HepG2 (cell line): ENCODE measurements at regions not wholly inside any gene's neighbourhood (a gene's known extent, or its start where the extent isn't known, plus 50 kb on each side); places are given as distances from the start of the nearest gene placed in this dataset.

Source experiments
- ATAC-seq: fragments of 200-7000 bp; cut with Tn5 transposase; 3 replicates; pipeline ENCODE4 v1.9.1; 2020; ENCODE audit warnings: mild to moderate bottlenecking, moderate library complexity
- BruUV-seq: library from RNA; stranded (reverse); fragments of 400-500 nt; replicated peaks from 2 replicates; lab custom pipeline; 2021; lab: Mats Ljungman, UMichigan
- CTCF ChIA-PET: fragments of 300-600 bp; formaldehyde crosslinking; extraction: SDS; loops from one replicate; lab custom pipeline; 2021; ENCODE audit warnings: low total read pairs, inconsistent platforms, low intra/inter-chr PET ratio; lab: Yijun Ruan, JAX
- POLR2A ChIA-PET: fragments of 350-600 bp; sonication (Branson Sonifier 250); formaldehyde crosslinking; loops from one replicate; lab custom pipeline; 2020; ENCODE audit warnings: antibody characterized with exemption, inconsistent platforms; lab: Yijun Ruan, JAX
- DNase-seq: peaks from one replicate; pipeline ENCODE4 v3.0.0-alpha.2; 2015; ENCODE audit warnings: low spot score
- FAIRE-seq: peaks from 3 replicates; lab custom pipeline; 2011; peaks lifted over from hg19 to GRCh38; lab: Jason Lieb, UNC
- H2AFZ ChIP-seq: one replicate; pipeline ENCODE4 v1.6.1; 2011; ENCODE audit warnings: low read length, inconsistent platforms
- H3K27ac ChIP-seq: fragments of 300-600 bp; 3 replicates; pipeline ENCODE4 v1.8.0; 2011; ENCODE audit warnings: mixed run types, mild to moderate bottlenecking, mixed read lengths, low read length, inconsistent platforms; ENCODE audit not compliant: insufficient read depth; ENCODE audit errors: extremely low read length
- H3K27me3 ChIP-seq, 2 experiments: fragments of 200-600 bp in 1 of 2; 2 replicates in 1 of 2; 3 replicates in 1 of 2; pipeline versions ENCODE4 v1.6.0 to v1.8.0; 2011; ENCODE audit warnings: low read length in 2 of 2, mild to moderate bottlenecking in 2 of 2, moderate library complexity in 2 of 2, inconsistent platforms in 1 of 2; ENCODE audit not compliant: insufficient read depth in 2 of 2, control insufficient read depth in 1 of 2
- H3K36me3 ChIP-seq, 2 experiments: fragments of 200-600 bp in 1 of 2; replicated peaks in 1 of 2; 2 replicates in 1 of 2; 3 replicates in 1 of 2; pipeline versions ENCODE4 v1.5.1 to v1.8.0; 2011; ENCODE audit warnings: low read length in 2 of 2, inconsistent platforms in 1 of 2; ENCODE audit not compliant: insufficient read depth in 2 of 2, control insufficient read depth in 1 of 2
- H3K4me1 ChIP-seq: 2 replicates; pipeline ENCODE4 v1.5.1; 2012; ENCODE audit warnings: low read length, inconsistent platforms; ENCODE audit not compliant: insufficient read depth
- H3K4me2 ChIP-seq: 2 replicates; pipeline ENCODE4 v1.6.0; 2011; ENCODE audit warnings: low read depth, low read length, inconsistent platforms
- H3K4me3 ChIP-seq, 3 experiments: fragments of 200-600 bp in 1 of 3; sonication (generic), shearing (Covaris generic) in 1 of 3; replicated peaks in 1 of 3; 2 replicates each; pipeline ENCODE4 v1.5.1; 2011 to 2016; ENCODE audit warnings: low read length in 3 of 3, inconsistent platforms in 2 of 3, low read depth in 2 of 3, mild to moderate bottlenecking in 2 of 3, control low read depth in 1 of 3, mixed read lengths in 1 of 3; ENCODE audit not compliant: insufficient read depth in 1 of 3
- H3K79me2 ChIP-seq: one replicate; pipeline ENCODE4 v1.6.1; 2011; ENCODE audit warnings: low read length, inconsistent platforms; ENCODE audit not compliant: insufficient read depth
- H3K9ac ChIP-seq: 2 replicates; pipeline ENCODE4 v1.6.0; 2011; ENCODE audit warnings: mild to moderate bottlenecking, low read depth, low read length, inconsistent platforms; ENCODE audit not compliant: insufficient read depth
- H3K9me3 ChIP-seq: 2 replicates; pipeline ENCODE4 v1.5.1; 2012; ENCODE audit warnings: mild to moderate bottlenecking, low read length
- H4K20me1 ChIP-seq: 2 replicates; pipeline ENCODE4 v1.6.0; 2011; ENCODE audit warnings: inconsistent platforms, mild to moderate bottlenecking, low read length, moderate library complexity; ENCODE audit not compliant: insufficient read depth
- DPF2 ChIP-seq: sonication (generic); formaldehyde crosslinking; IDR thresholded peaks from 2 replicates; pipeline ENCODE4 v1.4.0; 2020; ENCODE audit warnings: mild to moderate bottlenecking, low read depth, missing genetic modification reagents, borderline replicate concordance
- HMG20B ChIP-seq: conservative IDR thresholded peaks from 2 replicates; pipeline ENCODE4 v1.6.1; 2016; ENCODE audit warnings: missing genetic modification reagents, missing compliant biosample characterization
- KLF11 ChIP-seq: IDR thresholded peaks from 2 replicates; pipeline ENCODE4 v1.6.1; 2016; ENCODE audit warnings: missing compliant biosample characterization
- KLF13 ChIP-seq: sonication (generic); formaldehyde crosslinking; IDR thresholded peaks from 2 replicates; pipeline ENCODE4 v1.4.0; 2020; ENCODE audit warnings: mild to moderate bottlenecking, missing genetic modification reagents
- MAFF ChIP-seq: IDR thresholded peaks from 2 replicates; pipeline ENCODE4 v1.6.1; 2011; ENCODE audit warnings: low read depth, low read length, improper control_type of control experiment
- MAFK ChIP-seq, 2 experiments: IDR thresholded peaks in 1 of 2; conservative IDR thresholded peaks in 1 of 2; 2 replicates each; pipeline ENCODE4 v1.6.1; 2011; ENCODE audit warnings: improper control_type of control experiment in 2 of 2, low read length in 2 of 2
- NFE2L2 ChIP-seq: fragments of 150-350 bp; IDR thresholded peaks from 2 replicates; pipeline ENCODE4 v1.6.1; 2014; ENCODE audit warnings: low read length
- WGBS: methylation state at CpG from one replicate; pipeline ENCODE4 v1.1.6; 2017; ENCODE audit warnings: low lambda C conversion rate; 5-methylcytosine and 5-hydroxymethylcytosine counted together
- in situ Hi-C: cut with HindIII; loops from 2 replicates; pipeline ENCODE4 v1.10.0; 2017; ENCODE audit warnings: low pct_unique_long_range_greater_than_20kb; ENCODE audit not compliant: extremely low pct_ligation_motif_present
- intact Hi-C: fragments of 100-400 bp; cut with micrococcal nuclease; formaldehyde crosslinking; loops from one replicate; pipeline ENCODE4 v1.10.0; 2022; ENCODE audit not compliant: unreplicated experiment
- TF ChIP-seq, protein P1 (sequence below): sonication (generic); formaldehyde crosslinking; conservative IDR thresholded peaks from 2 replicates; pipeline ENCODE4 v1.8.1; 2023; ENCODE audit warnings: missing genetic modification reagents
- TF ChIP-seq, protein P2 (sequence below): sonication (generic); formaldehyde crosslinking; IDR thresholded peaks from 2 replicates; pipeline ENCODE4 v1.8.0; 2022; ENCODE audit warnings: missing genetic modification reagents, mild to moderate bottlenecking, inconsistent platforms, borderline replicate concordance

DNA sequence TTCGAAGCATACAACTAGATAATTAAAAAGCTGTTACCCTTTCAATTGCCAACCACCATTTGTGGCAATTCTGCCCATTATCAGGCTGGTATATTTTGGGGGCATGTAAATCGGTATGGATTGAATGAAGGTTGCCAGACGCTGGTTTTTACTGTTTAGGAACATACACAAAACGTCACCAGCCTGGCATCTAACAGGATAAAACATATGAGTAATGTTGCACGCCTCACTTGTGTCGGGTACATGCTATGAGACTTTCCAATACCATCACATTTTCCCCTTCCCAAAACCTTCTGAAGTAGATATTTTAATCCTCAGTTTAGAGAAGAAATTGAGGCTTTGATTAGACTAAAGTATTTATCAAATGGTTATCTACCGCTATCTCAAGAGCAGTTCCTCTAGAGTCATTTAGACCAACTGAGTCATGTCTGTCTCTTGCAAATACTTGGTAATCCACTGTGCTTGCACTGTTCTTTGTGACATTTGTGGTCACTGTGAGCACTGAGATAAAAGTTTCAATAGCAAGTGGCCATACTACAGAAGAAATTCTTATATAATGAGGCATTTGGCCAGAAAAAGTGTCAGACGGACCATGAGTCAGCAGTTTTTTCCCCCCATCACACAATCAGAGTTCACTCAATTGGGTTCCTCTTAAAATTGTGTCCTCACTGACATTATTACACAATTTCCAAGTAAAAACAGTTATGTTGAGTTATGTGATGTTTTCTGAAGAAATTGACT is 498.7 kb downstream of the NXPH1 start:
- Histone ChIP-seq H3K9ac (no peak overlapping the region), H3K27me3 (no peaks in the 10 kb centered on the region), H3K4me3 (no peak overlapping the region), H4K20me1 (no peaks in the 10 kb centered on the region), H3K27ac (no peak overlapping the region), H3K4me1 (no peaks in the 10 kb centered on the region), H3K9me3 (peaks cover 72% of the 10 kb centered on the region), H3K4me2 (no peak overlapping the region), H3K36me3 (no peaks in the 10 kb centered on the region), H2AFZ (no peak overlapping the region), H3K79me2 (no peaks in the 10 kb centered on the region)
- 16% methylated on average over 8 of the region's 8 CpGs for WGBS
- TF ChIP-seq MAFK (conservative IDR thresholded peaks at IDR 0.05 in 1 of 2, IDR thresholded peaks at IDR 0.05 in 1 of 2; ENCODE audit: low read length in 2 of 2) (peak; percentile 71 to 85), KLF13 (CRISPR knock-in tag) (no peak), HMG20B (CRISPR knock-in tag) (no peak), DPF2 (CRISPR knock-in tag) (no peak), NFE2L2 (peak; percentile 82), MAFF (peak; percentile 66), KLF11 (CRISPR knock-in tag) (no peak)
- TF ChIP-seq, protein P1, sequence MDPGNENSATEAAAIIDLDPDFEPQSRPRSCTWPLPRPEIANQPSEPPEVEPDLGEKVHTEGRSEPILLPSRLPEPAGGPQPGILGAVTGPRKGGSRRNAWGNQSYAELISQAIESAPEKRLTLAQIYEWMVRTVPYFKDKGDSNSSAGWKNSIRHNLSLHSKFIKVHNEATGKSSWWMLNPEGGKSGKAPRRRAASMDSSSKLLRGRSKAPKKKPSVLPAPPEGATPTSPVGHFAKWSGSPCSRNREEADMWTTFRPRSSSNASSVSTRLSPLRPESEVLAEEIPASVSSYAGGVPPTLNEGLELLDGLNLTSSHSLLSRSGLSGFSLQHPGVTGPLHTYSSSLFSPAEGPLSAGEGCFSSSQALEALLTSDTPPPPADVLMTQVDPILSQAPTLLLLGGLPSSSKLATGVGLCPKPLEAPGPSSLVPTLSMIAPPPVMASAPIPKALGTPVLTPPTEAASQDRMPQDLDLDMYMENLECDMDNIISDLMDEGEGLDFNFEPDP (CRISPR knock-in tag): no peak
- TF ChIP-seq, protein P2, sequence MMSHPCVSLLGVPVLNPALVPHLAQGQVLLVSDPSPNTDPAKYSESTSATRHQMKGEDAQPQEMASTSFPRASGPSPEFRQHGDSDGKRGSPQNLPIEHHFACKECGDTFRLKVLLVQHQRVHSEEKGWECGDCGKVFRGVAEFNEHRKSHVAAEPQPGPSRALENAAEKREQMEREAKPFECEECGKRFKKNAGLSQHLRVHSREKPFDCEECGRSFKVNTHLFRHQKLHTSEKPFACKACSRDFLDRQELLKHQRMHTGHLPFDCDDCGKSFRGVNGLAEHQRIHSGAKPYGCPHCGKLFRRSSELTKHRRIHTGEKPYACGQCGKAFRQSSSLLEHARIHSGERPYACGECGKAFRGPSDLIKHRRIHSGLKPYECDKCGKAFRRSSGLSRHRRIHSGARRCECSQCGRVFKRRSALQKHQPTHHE (CRISPR knock-in tag): no peak
- ChIA-PET POLR2A (no interaction called here), CTCF (no interaction called here)
- no peak for DNase-seq
- intact Hi-C loops (no loop called here), in situ Hi-C loops (no loop called here)
- ATAC-seq: no peak
- FAIRE-seq: no peak
- no TSS peak for BruUV-seq
